ENCODE measurements at regions not wholly inside any gene's neighbourhood (a gene's known extent, or its start where the extent isn't known, plus 50 kb on each side); places are given as distances from the start of the nearest gene placed in this dataset.
"Not testable (repeated sequence)": the region's sequence is repeated elsewhere in the genome, so short reads cannot be mapped to it uniquely, and the experiment has no call there.

DNA sequence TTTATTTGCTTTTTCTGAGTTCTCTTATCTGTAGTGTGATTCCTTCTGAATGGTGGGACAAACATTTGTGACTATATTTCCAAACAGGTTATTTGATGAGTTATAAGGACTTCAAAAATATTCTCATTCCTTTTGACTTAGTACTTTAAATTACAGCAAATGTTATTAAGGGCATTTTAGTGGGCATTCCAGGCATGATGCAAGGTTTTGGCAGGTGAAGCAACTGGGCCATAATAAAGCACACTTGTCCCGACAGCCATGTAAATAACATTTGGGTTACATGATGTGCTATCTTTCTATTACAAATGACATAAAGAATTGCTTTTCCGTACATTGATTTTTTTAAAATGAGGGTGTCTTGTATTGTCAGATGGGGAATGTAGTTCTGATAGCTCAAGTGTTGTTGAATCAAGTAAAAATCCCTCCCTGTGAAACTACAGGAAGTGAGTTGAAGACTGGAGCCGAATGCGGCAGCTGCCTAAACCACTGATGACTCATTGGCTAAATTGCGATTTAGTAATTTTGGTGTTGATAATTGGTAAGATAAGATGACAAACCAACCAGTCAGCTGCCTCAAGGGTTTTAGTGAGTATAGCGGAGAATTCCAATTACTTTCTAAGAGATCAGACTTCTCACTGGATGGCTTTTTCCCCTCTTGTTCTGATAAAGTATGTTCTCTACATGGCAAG is 231.3 kb upstream of the NPY start:
- DNase-seq (ENCODE audit: low read depth): no peak

- no peak for DNase-seq (ENCODE audit: low read depth)
These were observed 229.8 kb upstream of the NPY start for GRCh38 chr7:24054236-24054635.

- DNase-seq (ENCODE audit: low read depth): no peak
These were observed 226.7 kb upstream of the NPY start for GRCh38 chr7:24057243-24057642.

- no peak for DNase-seq (ENCODE audit: low read depth)
These were observed 225.0 kb upstream of the NPY start for GRCh38 chr7:24058953-24059352.

DNA sequence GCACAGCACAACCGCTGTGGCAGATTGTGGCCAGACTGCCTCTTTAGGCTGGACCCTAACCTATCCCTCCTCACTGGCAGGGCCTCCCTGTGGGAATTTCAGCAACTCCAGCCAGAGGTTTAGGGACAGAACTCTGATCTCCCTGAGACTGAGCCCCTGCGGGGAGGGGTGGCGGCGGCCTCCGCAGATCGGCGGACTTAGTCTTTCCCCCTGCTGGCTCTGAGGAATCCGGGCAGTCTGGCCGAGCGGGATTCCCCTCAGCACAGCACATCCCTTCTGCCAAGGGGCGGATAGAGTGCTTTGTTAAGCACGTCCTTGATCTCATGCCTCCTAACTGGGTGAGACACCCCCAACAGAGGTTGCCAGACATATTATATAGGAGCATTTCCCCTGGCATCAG is 224.2 kb upstream of the NPY start:
- no peak for DNase-seq (ENCODE audit: low read depth)

DNA sequence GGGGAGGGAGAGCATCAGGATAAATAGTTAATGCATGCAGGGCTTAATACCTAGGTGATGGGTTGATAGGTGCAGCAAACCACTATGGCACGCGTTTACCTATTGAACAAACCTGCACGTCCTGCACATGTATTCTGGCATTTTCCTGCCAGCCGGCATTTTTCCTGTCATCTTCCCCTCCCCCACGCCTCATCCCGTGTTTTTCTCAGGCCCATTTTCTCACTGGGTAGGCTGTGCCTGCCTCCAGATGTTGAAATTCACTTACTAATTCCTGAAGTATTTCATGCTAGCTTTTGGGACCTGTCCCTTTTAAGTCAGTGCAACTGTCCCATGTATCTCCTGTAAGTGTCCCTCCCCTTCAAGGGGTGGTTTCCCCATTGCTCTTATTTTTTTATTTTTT is 220.3 kb upstream of the NPY start:
- DNase-seq (ENCODE audit: low read depth): no peak

GRCh38 chr7:24069751-24070150 is 214.2 kb upstream of the NPY start:
- no peak for DNase-seq (ENCODE audit: low read depth)

GRCh38 chr7:24073651-24074420 is 210.2 kb upstream of the NPY start:
- DNase-seq (ENCODE audit: low read depth): no peak

- no peak for DNase-seq (ENCODE audit: low read depth)
These were observed 208.6 kb upstream of the NPY start for GRCh38 chr7:24075426-24075810.

DNA sequence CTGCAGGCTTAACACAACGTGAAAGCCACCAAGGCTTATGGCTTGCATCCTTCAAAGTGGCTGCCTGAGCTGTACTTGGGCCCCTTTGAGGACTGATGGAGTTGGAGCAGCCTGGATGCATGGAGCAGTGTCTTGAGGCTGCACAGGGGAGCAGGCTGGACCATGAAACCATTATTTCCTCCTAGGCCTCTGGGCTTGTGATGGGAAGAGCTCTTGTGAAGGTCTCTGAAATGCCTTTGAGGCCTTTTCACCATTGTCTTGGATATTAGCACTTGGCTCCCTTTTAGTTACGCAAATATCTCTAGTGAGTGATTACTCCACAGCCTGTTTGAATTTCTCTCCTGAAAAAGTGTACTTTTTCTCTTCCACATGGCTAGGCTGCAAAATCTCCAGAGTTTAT is 201.2 kb upstream of the NPY start:
- no peak for DNase-seq (ENCODE audit: low read depth)

DNA sequence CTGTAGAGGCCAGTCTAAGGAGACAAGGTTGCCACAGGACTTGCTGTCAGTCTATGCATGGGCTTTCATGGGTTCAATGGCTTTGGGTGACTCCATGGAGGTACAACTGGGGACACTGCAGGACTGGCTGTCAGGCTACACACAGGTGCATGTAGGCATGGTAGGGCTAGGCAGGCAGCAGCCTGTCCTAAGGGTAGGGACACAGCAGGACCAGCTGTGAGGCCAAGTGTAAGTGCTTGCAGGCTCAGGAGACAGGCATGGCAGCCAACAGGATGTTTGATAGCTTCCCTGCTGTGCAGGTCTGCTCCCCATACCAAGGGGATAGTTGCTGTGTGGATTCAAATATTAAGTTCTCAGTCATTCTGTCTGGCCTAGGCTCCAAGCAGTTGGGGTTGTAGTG is 181.0 kb upstream of the NPY start:
- no peak for DNase-seq (ENCODE audit: low read depth)

GRCh38 chr7:24108906-24109376 is 175.0 kb upstream of the NPY start:
- DNase-seq (ENCODE audit: low read depth): no peak

- DNase-seq (ENCODE audit: low read depth): no peak
These were observed 173.9 kb upstream of the NPY start for GRCh38 chr7:24110056-24110455.

DNA sequence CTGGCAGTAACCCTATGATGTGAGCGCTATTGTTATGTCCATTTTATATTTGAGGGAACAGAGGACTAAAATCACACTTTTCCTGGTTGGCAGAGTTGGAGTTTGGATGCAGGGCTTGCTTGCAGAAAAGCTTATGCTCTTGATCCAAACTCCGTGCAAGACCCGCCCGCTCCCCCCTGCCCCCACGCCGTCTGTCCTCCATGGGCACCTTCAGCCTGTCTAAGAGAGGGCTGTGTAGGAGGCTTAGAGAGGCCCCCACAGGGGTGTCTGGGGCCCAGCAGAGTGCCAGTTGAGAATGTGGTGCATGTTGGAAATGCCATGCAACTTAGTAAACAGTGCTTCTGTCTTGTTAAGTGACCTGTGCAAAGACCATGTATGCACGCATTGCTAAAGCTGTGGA is 170.5 kb upstream of the NPY start:
- DNase-seq (ENCODE audit: low read depth): no peak

GRCh38 chr7:24115661-24116060 is 168.3 kb upstream of the NPY start:
- no peak for DNase-seq (ENCODE audit: low read depth)

DNA sequence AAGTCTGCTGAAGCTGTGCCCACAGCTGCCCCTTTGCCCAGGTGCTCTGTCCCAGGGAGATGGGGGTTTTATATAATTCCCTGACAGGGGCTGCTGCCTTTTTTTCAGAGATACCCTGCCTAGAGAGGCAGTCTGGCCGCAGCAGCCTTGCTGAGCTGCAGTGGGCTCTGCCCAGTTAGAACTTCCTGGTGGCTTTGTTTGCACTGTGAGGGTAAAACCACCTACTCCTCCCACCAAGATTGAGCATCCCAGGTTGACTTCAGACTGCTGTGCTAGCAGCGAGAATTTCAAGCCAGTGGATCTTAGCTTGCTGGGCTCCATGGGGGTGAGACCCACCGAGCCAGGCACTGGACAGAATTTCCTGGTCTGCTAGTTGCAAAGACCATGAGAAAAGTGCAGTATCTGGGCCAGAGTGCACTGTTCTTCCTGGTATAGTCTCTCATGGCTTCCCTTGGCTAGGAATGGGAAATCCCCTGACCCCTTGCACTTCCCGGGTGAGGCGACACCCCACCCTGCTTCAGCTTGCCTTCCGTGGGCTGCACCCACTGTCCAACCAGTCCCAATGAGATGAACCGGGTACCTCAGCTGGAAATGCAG is 166.0 kb upstream of the NPY start:
- DNase-seq (ENCODE audit: low read depth): not testable (repeated sequence)

DNA sequence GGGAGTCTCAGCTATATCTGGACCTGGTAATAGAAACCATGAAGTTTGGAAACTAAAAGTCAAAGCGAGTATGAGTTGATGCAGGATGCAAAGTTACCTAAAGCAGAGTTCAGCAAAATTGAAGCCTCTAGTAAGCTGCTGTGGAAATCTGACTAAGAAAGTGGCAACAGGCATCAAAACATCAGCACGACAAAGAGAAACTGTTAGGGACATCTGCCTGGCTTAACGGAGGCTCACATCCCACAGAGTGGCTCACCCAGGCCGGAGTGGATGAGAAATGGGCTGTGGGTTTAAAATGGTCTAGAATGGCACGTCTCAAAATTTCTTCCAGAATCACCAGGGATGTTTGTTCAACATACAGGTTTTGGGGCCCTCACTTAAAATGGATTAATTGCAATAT is 164.1 kb upstream of the NPY start:
- no peak for DNase-seq (ENCODE audit: low read depth)

- DNase-seq (ENCODE audit: low read depth): no peak
These were observed 160.9 kb upstream of the NPY start for GRCh38 chr7:24123076-24123475.

- DNase-seq (ENCODE audit: low read depth): no peak
These were observed 158.2 kb upstream of the NPY start for GRCh38 chr7:24125765-24126164.

DNA sequence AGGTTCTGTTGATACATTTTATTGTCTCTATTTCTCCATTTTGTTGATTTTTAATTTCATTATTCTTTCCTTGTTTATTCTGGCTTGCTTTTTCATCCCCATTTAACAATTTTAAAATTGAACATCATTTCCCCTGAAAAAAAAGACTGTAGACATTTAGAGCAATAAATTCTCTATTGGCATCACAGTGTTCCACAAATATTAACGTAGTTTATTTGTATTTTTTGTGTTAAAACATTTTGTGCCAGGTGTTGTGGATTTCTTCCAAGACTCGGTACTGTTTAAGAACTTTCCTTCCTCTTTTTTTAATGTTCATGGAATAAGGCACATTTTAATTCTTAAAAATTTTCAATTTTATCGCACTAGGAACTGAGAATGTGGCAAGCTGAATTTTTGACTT is 156.1 kb upstream of the NPY start:
- no peak for DNase-seq (ENCODE audit: low read depth)

- no peak for DNase-seq (ENCODE audit: low read depth)
These were observed 154.4 kb upstream of the NPY start for GRCh38 chr7:24129597-24129996.

DNA sequence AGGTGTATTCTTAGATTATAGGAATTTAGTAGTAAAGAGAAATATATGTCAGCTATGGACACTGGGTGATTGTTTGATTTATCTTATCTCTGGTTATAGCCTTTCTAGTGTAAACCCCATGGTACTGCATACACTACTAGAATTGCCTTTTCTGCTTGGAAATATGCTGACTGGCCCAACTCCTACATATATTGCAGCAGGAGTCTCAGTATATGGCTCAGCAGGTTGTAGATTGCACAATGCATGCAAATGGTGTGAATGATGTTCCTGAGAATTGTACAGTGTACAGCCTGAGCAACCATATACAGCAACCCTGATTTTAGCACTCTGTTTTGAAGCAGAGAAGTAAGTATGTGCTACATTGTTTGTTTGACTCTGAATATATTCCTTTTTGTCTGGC is 153.4 kb upstream of the NPY start:
- DNase-seq (ENCODE audit: low read depth): no peak

- DNase-seq (ENCODE audit: low read depth): no peak
These were observed 150.3 kb upstream of the NPY start for GRCh38 chr7:24133691-24134090.
